ENCODE measurements at regions not wholly inside any gene's neighbourhood (a gene's known extent, or its start where the extent isn't known, plus 50 kb on each side); places are given as distances from the start of the nearest gene placed in this dataset.

- TF ChIP-seq CTCF (IDR thresholded peaks at IDR 0.05) (no peak), PREB (CRISPR knock-in tag; IDR thresholded peaks at IDR 0.05; ENCODE audit: borderline replicate concordance) (no peak), E2F1 (CRISPR knock-in tag; IDR thresholded peaks at IDR 0.05) (no peak), SP1 (CRISPR knock-in tag; conservative IDR thresholded peaks at IDR 0.05) (no peak), ETV6 (CRISPR knock-in tag; IDR thresholded peaks at IDR 0.05) (no peak)
- TF ChIP-seq, protein P1, sequence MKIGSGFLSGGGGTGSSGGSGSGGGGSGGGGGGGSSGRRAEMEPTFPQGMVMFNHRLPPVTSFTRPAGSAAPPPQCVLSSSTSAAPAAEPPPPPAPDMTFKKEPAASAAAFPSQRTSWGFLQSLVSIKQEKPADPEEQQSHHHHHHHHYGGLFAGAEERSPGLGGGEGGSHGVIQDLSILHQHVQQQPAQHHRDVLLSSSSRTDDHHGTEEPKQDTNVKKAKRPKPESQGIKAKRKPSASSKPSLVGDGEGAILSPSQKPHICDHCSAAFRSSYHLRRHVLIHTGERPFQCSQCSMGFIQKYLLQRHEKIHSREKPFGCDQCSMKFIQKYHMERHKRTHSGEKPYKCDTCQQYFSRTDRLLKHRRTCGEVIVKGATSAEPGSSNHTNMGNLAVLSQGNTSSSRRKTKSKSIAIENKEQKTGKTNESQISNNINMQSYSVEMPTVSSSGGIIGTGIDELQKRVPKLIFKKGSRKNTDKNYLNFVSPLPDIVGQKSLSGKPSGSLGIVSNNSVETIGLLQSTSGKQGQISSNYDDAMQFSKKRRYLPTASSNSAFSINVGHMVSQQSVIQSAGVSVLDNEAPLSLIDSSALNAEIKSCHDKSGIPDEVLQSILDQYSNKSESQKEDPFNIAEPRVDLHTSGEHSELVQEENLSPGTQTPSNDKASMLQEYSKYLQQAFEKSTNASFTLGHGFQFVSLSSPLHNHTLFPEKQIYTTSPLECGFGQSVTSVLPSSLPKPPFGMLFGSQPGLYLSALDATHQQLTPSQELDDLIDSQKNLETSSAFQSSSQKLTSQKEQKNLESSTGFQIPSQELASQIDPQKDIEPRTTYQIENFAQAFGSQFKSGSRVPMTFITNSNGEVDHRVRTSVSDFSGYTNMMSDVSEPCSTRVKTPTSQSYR (CRISPR knock-in tag; IDR thresholded peaks at IDR 0.05): no peak
These were observed 75.1 kb downstream of the PAX1 start for GRCh38 chr20:21780528-21780927.
